GM19452 (cell line): ENCODE measurements at regions not wholly inside any gene's neighbourhood (a gene's known extent, or its start where the extent isn't known, plus 50 kb on each side); places are given as distances from the start of the nearest gene placed in this dataset.

Experiments
- ATAC-seq: cut with Tn5 transposase; IDR thresholded peaks from one replicate; pipeline ENCODE4 v1.9.1; 2021; ENCODE audit not compliant: unreplicated experiment

DNA sequence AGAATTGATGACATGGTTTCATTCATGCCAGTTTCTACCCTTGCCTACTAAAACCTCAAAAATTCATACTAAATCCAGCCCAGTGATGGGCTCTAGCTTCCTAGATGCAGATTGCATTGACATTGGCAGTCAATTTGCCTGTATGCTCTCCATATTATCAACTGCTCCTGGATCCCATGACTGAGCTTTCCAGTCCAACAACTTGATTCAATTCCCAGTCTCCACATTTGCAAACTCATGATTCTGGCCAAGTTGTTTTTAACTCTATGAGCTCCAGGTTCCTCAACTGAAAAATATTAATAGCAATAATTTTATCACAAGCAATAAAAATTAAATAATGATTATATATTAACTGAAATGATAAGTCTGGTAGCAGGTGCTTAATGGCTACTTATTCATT is 51.0 kb upstream of the DSC1 start:
- no peak for ATAC-seq

- ATAC-seq = no peak
Observed at GRCh38 chr18:31217038-31217849, 54.6 kb upstream of the DSC1 start.

- ATAC-seq = no peak
Observed at GRCh38 chr18:31218671-31219383, 56.2 kb upstream of the DSC1 start.

- no peak for ATAC-seq
Observed at GRCh38 chr18:31219395-31219794, 56.7 kb upstream of the DSC1 start.

- ATAC-seq = no peak
Observed at GRCh38 chr18:31223371-31223770, 60.7 kb upstream of the DSC1 start.

DNA sequence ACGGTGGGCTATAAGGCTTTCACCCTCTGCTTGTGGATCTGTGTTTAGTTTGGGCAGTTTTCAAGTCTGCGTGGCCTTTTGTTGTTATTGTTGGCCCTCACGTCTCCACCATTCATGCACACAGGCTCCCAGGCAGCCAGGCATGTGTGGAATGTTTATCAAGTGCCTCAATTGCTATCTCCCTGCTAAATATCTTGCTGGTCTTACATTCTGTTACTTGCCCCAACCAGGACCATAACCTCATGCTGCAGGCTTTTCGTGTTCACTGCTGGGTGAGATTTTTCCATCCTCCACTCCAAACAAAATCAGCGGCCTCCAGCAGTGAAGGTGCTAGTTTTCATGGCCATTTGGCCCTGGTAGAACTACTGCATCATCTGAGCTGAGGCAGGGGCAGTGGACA is 63.0 kb upstream of the DSC1 start:
- ATAC-seq = no peak

DNA sequence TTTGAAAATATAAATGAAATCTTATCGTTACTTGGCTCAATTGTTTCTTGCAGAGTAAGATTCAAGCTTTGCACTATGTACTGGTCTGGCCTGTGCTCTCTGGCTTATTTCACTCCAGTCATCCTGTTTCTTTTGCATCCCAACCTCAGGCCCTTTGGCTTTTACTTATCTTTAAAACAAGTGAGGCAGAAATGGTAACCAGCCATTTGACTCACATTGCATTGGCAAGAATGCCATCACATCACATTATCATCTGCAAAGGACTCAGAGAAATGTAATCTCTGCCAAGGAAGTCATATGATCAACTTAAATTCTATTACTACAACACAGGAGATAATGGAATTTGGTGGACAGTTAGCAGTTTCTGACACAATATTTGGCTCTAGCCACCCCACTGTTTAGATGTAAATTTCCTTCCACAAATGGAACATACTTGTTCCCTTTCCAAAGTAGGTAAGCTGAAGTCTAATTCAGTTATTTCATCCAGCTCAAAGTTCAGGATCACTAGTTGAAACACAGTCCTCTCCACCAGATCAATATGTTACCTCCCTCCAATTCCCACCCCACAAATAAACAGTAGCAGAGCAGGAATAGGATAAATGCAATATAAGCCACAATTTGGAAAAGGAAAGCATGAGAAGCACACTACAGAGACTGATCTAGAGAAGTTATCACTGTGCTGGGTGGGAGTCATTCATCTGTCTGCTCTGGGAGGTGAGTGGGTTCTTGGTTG is 65.0 kb upstream of the DSC1 start:
- ATAC-seq = no peak

DNA sequence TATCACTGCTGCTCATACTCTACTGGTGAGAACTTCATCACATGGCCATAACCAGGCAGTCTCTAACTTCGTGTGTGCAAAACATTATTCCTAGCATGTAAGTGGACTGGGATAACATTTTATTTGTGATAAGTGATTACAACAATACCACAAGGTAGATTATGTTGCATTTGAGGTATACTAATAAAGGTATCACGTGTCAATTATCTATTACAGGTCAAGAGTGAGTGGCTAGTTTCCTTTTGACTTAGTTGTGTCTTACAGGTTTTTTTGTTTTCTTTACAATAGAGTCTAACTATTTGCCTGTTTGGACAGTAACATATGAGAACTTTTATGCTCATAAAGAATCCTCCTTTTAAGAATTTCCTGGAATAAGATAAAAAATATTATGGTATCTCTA is 67.2 kb upstream of the DSC1 start:
- peak; percentile 26 for ATAC-seq

DNA sequence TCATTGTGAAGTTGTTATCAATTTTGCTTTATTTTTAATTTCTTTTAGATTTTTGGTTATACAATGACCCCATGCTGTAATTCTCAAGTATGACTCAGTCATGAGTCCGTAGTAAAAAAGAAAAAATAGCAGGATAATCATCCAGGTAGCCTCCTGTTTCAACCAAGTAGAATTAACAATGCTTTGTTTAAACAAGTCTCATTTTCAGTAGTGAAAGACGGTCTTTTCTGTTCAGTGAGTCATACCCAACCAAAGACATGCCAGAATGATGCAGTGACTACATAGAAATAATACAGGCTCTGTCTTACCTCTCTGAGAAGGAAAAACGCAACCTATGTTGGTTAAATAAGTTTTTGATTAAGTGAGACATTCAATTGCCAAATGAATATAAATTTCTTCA is 67.8 kb upstream of the DSC1 start:
- ATAC-seq = peak; percentile 75

DNA sequence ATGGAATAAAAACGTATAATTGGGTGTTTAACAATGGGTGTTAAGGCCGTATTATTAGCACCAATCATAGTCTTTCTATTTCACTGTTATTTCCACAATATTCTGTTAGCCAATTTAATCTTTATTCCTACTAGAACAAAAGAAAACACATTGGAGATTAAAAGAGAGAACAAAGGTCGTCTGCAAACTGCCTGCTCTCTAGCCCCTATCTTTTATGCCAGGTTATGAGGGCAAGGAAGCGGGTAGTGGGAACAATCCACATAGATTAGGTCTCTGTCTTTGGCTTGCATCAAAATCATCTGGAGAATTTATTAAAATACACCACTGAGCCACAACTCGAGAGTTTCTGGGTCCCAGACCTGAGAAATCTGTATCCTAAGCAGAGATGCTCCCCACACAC is 69.4 kb upstream of the DSC1 start:
- no peak for ATAC-seq

DNA sequence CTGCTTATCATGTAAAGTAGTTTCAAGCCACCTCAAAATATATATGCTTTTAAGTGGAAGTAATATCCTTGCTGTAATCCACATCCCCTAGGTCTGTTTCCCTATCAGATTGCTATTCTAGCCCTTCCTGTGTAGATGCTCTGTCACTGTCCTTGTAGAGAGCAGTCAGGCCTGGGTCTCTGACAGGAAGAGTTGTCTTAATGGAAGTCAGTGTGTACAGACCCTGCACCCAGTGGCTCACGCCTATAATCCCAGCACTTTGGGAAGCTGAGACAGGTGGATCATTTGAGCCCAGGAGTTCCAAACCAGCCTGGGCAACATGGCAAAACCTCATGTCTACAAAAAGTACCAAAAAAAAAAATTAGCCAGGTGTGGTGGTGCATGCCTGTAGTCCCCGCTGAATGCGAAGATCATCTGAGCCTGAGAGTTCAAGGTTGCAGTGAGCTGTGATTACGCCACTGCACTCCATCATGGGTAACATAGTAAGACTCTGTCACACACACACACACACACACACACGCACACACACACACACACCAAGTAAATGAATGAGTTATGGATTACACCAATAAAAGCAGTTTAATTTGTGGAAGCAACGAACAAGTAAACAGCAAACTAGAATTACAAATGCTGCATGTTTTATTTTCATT is 70.2 kb upstream of the DSC1 start:
- no peak for ATAC-seq

DNA sequence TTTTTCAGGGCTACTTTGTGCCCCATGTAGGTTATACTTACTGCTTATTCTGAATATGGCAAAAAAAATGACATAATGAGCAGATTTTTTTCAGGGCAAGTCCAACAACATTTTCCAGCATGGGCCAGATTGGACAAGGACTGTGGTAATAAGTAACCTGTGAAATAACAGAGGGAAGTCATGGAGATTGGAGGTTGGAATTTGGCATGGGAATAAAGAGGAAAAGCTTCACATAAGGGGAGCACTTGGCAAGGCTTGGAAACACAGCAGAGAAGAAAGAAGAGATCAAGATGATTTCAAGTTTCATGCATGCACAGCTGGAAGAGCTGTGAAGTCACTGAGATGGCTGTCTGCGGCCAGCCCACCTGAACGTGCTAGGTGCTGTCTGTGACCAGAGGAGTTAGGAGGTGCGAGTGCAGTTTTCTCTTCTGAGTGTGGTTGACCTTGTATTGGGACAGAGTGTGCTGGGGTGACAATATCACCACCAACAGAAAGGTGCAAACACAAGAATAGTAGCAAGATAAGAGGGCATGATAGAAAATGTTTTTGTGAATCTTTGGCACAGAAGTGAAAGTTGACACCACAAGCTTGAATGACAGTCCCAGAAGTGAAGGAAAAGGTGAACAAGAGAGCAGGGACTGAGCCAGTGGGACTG is 71.1 kb upstream of the DSC1 start:
- ATAC-seq = no peak

GRCh38 chr18:31235856-31236255 is 73.2 kb upstream of the DSC1 start:
- ATAC-seq = no peak

DNA sequence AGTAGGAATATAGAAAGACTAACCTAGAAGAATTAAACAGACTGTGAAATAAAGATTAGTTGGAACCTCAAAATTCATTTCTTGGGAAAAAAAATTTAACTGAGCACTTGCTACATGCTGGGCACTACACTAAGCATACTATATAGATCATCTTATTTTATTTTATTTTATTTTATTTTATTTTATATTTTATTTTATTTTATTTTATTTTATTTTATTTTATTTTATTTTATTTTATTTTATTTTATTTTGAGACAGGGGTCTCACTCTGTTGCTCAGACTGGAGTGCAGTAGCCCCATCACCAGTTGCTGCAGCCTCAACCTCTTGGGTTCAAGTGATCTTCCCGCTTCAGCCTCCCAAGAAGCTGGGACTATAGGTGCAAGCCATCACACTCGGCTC is 74.5 kb upstream of the DSC1 start:
- no peak for ATAC-seq

- ATAC-seq = no peak
Observed at GRCh38 chr18:31241425-31241824, 76.5 kb upstream of the DSG1 start.

DNA sequence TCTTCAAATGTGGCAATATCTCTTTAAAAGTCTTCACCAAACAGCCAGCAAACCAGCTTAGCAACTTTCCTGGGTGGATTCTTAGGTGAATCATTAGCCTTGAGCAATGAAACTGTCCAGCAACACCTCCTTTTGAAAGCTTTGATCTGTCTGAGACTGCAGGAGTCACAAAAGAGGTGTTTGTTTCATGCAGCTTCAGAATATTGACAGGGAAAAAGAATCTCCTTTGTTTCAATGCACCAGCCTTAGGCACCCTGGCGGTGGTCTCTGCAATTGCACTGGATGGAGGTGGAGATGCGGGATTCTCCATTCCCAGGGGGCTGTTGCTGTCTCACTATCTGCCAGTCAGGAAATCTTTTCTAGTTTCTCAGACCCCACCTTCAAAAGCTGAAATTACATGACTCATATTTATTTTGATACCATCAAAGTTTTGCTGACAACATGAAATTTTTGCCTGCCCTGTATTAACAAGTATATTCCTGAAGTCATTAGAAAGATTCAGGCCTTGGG is 76.0 kb upstream of the DSG1 start:
- peak; percentile 66 for ATAC-seq

GRCh38 chr18:31243740-31244512 is 74.0 kb upstream of the DSG1 start:
- ATAC-seq = no peak

GRCh38 chr18:31244771-31245394 is 73.1 kb upstream of the DSG1 start:
- no peak for ATAC-seq

GRCh38 chr18:31245820-31246219 is 72.1 kb upstream of the DSG1 start:
- no peak for ATAC-seq
